ENCODE measurements at regions not wholly inside any gene's neighbourhood (a gene's known extent, or its start where the extent isn't known, plus 50 kb on each side); places are given as distances from the start of the nearest gene placed in this dataset.
"Not testable (repeated sequence)": the region's sequence is repeated elsewhere in the genome, so short reads cannot be mapped to it uniquely, and the experiment has no call there.

- not testable (repeated sequence) for DNase-seq
Observed at GRCh38 chr9:71508141-71508540, 260.2 kb downstream of the CEMIP2 start.

- DNase-seq, result no peak
Observed at GRCh38 chr9:71506821-71507220, 261.5 kb downstream of the CEMIP2 start.

DNA sequence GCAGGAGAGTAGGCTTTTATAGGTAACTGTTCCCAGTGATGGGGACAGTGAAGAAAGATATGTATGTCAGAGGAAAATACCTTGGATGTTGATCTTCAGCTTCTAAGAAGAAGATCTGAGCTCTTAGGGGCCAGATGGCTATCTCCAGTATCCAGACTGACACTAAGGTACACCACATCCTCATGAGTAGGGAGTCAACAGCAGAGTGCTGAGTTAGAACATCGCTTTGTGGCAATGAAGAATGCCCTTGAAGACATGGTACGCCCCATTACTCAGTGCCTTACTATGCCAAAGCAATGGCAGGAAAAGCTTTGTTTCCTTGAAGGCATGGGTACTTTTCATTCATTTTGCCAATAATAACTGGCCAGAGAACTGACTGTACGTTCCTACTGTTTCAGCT is 263.7 kb downstream of the CEMIP2 start:
- no peak for DNase-seq

GRCh38 chr9:71498691-71499090 is 269.6 kb downstream of the CEMIP2 start:
- DNase-seq, result no peak

- DNase-seq, result no peak
Observed at GRCh38 chr9:71490810-71491209, 277.5 kb downstream of the CEMIP2 start.

- no peak for DNase-seq
Observed at GRCh38 chr9:71487061-71487460, 281.3 kb downstream of the CEMIP2 start.

GRCh38 chr9:71485326-71485725 is 283.0 kb downstream of the CEMIP2 start:
- DNase-seq, result no peak

- no peak for DNase-seq
Observed at GRCh38 chr9:71483436-71483835, 284.9 kb downstream of the CEMIP2 start.

DNA sequence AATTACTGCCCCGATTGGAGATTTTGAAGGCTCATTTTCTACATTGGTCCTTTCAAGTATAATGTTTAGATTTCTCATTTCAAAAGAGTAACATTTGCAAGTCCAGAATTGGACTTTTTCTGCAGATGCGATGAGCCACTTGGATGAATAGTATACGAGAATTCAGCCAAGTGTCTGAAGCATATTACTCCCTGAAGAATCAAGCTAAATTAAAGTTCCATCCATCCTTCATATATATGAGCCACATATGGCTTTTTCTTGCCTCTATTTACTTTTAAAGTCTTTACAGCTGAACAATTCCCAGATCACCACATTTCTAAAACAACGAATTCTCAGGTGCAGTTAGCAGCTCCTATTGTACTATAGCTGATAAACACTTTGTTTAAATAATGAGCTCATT is 288.7 kb downstream of the CEMIP2 start:
- DNase-seq, result no peak

DNA sequence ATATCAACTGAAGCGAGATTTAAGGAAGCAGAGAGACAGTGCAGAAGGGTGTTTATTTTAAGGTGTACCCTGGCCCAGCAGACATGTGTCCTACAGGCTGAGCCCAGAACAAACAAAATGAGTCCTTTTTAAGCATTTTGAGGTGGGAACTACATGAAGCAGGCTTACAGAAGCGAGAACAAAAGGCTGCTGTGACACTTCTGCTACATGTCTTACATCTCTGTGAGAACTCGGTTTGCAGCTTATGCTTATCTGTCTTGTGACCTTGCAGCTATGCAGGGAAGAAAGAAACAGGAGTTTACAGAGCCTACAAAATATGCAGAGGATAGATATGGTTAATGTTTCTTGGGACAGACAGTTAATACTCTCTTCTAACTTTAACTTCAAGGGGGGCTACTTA is 295.9 kb downstream of the CEMIP2 start:
- DNase-seq, result no peak

- no peak for DNase-seq
Observed at GRCh38 chr9:71465392-71465791, 302.9 kb downstream of the CEMIP2 start.

GRCh38 chr9:71459082-71459481 is 309.2 kb downstream of the CEMIP2 start:
- no peak for DNase-seq

GRCh38 chr9:71446473-71447411 is 321.6 kb downstream of the CEMIP2 start:
- DNase-seq, result peak; percentile 86

DNA sequence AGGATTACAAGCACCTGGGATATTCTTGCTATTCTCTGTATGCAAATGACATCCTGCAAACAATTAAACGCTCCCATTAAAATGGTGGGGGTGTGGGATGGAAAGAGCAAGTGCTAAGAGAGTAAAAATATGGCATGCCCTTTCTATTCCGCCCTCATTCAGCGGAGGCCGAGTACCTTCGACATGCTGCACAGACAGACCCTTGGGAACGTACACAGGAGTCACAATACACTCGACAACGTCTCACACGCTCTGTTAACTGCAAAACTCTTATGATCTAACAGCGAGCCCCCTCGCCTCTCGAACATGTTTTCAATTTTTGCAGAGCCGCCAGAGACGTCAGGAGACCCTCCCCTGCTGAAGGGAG is 322.2 kb downstream of the CEMIP2 start:
- no peak for DNase-seq

DNA sequence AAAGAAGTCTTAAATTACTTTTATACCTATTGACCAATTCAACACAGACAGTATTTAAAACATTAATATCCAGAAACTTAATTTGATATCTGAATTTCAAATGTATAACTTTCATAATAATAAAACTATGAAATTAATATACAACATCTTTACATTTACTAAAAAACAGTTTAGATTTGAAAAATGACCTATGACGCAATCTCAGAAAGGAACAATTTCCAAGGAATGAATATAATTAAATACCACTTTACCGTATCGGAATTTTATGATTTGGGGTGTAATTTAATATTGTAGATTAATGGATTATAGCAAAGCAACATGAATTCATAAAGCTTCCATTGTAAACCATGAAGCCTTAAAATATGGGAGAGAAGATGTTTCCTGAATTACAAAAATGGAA is 321.5 kb upstream of the TRPM3 start:
- DNase-seq, result no peak

GRCh38 chr9:71441266-71441665 is 319.8 kb upstream of the TRPM3 start:
- no peak for DNase-seq

DNA sequence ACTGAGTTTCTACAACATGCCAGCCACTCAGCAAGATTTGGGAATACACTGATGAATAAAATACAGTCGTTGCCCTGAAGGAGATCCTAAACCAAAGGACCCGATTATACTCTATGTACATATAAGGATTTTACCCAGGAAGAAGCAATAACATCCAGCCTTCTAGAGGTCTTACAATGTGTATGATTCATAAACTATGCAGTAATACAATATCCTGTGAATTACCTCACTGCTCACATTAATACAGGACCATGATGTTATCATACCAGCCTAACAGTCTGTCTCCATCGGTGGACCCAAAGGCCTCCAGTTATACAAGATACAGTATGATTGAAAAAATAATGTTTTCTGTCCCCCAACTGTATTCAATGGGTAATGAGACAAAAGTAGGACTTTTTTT is 310.5 kb upstream of the TRPM3 start:
- no peak for DNase-seq

DNA sequence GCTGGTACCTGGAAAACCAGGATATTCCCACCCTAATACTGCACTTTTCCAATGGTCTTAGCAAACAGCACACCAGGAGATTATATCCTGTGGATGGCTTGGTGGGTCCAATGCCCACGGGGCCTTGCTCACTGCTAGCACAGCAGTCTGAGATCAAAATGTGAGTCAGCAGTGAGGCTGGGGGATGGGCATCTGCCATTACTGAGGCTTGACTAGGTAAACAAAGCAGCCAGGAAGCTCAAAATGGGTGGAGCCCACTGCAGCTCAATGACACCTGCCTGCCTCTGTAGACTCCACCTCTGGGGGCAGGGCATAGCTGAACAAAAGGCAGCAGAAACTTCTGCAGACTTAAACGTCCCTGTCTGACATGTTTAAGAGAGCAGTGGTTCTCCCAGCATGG is 285.9 kb upstream of the TRPM3 start:
- not testable (repeated sequence) for DNase-seq

DNA sequence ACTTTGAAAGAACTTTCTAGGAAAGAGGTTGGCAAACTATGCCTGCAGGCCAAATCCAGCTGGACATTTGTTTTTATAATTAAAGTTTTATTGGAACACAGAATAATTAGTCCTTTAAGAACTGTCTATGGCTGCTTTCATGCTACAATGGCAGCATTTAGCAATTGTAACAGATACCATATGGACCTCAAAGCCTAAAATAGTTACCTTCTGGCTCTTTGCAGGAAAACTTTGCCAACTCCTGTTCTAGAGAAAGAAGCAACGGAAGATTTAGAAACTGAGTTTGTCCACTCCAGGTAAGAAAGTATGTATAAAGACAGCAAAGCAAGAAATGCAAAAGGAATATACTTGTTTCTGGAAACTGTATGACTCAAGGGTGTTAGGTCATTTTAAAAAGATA is 281.7 kb upstream of the TRPM3 start:
- DNase-seq, result no peak

GRCh38 chr9:71393005-71393404 is 271.6 kb upstream of the TRPM3 start:
- DNase-seq, result no peak

- DNase-seq, result no peak
Observed at GRCh38 chr9:71384343-71384742, 262.9 kb upstream of the TRPM3 start.

DNA sequence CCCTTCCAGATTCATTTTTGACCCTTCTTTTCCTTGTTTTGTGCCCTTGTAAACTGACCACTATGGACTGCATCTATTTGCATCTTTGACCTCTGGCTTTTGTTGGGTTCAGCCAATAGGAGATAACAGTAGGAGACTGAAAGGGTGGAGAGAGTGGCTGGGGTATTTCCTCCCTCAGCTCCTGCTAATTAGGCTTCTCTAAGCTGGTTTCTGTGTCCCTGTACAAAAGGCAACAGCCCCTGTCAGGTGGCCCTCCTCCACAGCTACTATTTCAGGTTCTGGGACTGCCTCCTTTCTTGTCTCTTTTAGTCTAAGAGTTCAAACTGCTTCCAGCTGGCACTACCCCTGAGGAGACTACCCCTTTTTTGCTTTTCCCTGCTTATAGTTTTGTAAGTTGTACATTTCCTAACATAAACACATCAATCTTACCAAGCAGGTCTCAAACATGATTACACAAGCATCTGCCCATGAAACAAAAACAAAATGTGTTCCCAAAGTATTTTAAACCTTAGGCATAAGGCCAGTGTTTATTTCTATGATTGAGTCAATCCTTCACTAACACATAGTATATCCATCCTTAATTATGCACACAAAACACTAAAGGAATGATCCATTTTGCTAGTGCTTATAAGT is 262.0 kb upstream of the TRPM3 start:
- no peak for DNase-seq

- DNase-seq, result no peak
Observed at GRCh38 chr9:71368157-71368556, 246.7 kb upstream of the TRPM3 start.
